AG10803 (cell line): ENCODE measurements at regions not wholly inside any gene's neighbourhood (a gene's known extent, or its start where the extent isn't known, plus 50 kb on each side); places are given as distances from the start of the nearest gene placed in this dataset.

Source experiments
- DNase-seq: peaks from one replicate; pipeline ENCODE4 v3.0.0; 2010; ENCODE audit warnings: low read depth
- H3K4me3 ChIP-seq: 2 replicates; pipeline ENCODE4 v1.5.1; 2011; ENCODE audit warnings: mild to moderate bottlenecking, low read length, control low read depth
- CTCF ChIP-seq: conservative IDR thresholded peaks from 2 replicates; pipeline ENCODE4 v1.5.1; 2011; ENCODE audit warnings: mild to moderate bottlenecking, low read length, control low read depth, inconsistent platforms

- DNase-seq, result no peak
- H3K4me3 ChIP-seq, result no peak overlapping the region
- no peak for TF ChIP-seq CTCF
Observed at GRCh38 chr17:72530454-72530853, 409.6 kb downstream of the SOX9 start.

- no peak overlapping the region for H3K4me3 ChIP-seq
- DNase-seq, result no peak
- TF ChIP-seq CTCF, result no peak
Observed at GRCh38 chr17:72531729-72532128, 410.9 kb downstream of the SOX9 start.

- no peak overlapping the region for H3K4me3 ChIP-seq
- DNase-seq, result no peak
- TF ChIP-seq CTCF, result no peak
Observed at GRCh38 chr17:72534265-72534664, 413.4 kb downstream of the SOX9 start.

GRCh38 chr17:72534776-72535175 is 414.0 kb downstream of the SOX9 start:
- TF ChIP-seq CTCF, result no peak
- no peak overlapping the region for H3K4me3 ChIP-seq
- no peak for DNase-seq

GRCh38 chr17:72535346-72535745 is 414.5 kb downstream of the SOX9 start:
- no peak overlapping the region for H3K4me3 ChIP-seq
- no peak for TF ChIP-seq CTCF
- DNase-seq, result no peak

- DNase-seq, result no peak
- no peak for TF ChIP-seq CTCF
- H3K4me3 ChIP-seq, result no peak overlapping the region
Observed at GRCh38 chr17:72535779-72536178, 415.0 kb downstream of the SOX9 start.

GRCh38 chr17:72536788-72537187 is 416.0 kb downstream of the SOX9 start:
- no peak for TF ChIP-seq CTCF
- no peak overlapping the region for H3K4me3 ChIP-seq
- DNase-seq, result no peak
